Upper lobe of left lung (tissue), 6 donors: ENCODE measurements at regions not wholly inside any gene's neighbourhood (a gene's known extent, or its start where the extent isn't known, plus 50 kb on each side); places are given as distances from the start of the nearest gene placed in this dataset.

ENCODE experiments used
- ATAC-seq, 2 donors: fragments of 200-7000 bp; cut with Tn5 transposase; one replicate each; pipeline ENCODE4 v1.9.1; 2022; ENCODE audit warnings: mild to moderate bottlenecking in 2 of 2, moderate library complexity in 2 of 2; ENCODE audit not compliant: low FRiP score in 2 of 2
- DNase-seq, 2 donors: peaks; one replicate each; pipeline ENCODE4 v3.0.0-alpha.2; 2019 to 2020
- H3K27ac ChIP-seq, 4 donors: fragments of 200-600 bp; sonication (generic); one replicate each; pipeline ENCODE4 v1.5.1; 2016 to 2019
- H3K27me3 ChIP-seq, 4 donors: fragments of 200-600 bp; sonication (generic); one replicate each; pipeline ENCODE4 v1.5.1; 2017 to 2019
- H3K36me3 ChIP-seq, 4 donors: fragments of 200-600 bp; sonication (generic); one replicate each; pipeline ENCODE4 v1.5.1; 2016 to 2019
- H3K4me1 ChIP-seq, 4 donors: fragments of 200-600 bp; sonication (generic); one replicate each; pipeline ENCODE4 v1.5.1; 2018 to 2019
- H3K4me3 ChIP-seq, 4 donors: fragments of 200-600 bp; sonication (generic); one replicate each; pipeline ENCODE4 v1.5.1; 2017 to 2019; ENCODE audit warnings: mild to moderate bottlenecking in 2 of 4, moderate library complexity in 1 of 4
- H3K9me3 ChIP-seq, 4 donors: fragments of 200-600 bp; sonication (generic); one replicate each; pipeline ENCODE4 v1.5.1; 2018 to 2019
- CTCF ChIP-seq, 6 experiments: fragments of 450-650 bp in 4 of 6; fragments of 200-600 bp in 2 of 6; sonication (generic) in 2 of 6; IDR thresholded peaks; one replicate each; pipeline ENCODE4 v1.5.1; 2016 to 2019; ENCODE audit warnings: antibody characterized with exemption in 6 of 6
- EP300 ChIP-seq, 4 donors: sonication (generic); formaldehyde crosslinking; IDR thresholded peaks; one replicate each; pipeline ENCODE4 v1.5.1; 2017; ENCODE audit warnings: antibody characterized with exemption in 4 of 4, control low read depth in 2 of 4
- POLR2A ChIP-seq, 4 donors: fragments of 450-650 bp; IDR thresholded peaks; one replicate each; pipeline ENCODE4 v1.5.1; 2016 to 2017; ENCODE audit warnings: antibody characterized with exemption in 4 of 4, mild to moderate bottlenecking in 2 of 4
- POLR2AphosphoS5 ChIP-seq, 2 donors: sonication (generic); formaldehyde crosslinking; IDR thresholded peaks; one replicate each; pipeline ENCODE4 v1.5.1; 2017; ENCODE audit warnings: antibody characterized with exemption in 2 of 2
- WGBS, 2 donors: methylation state at CpG; one replicate each; pipeline ENCODE4 v1.1.5; 2017 to 2018; 5-methylcytosine and 5-hydroxymethylcytosine counted together
- donor health status: DM: no; HTN: no; CAD: no; lungs with moderate emphysema.
- donor health status: DM: no; HTN: yes; CAD: no; lungs with severe emphysema.

- 56 to 67% methylated on average over 8 of the region's 8 CpGs for WGBS, 2 donors
- H3K4me1 ChIP-seq = no peaks in the 10 kb centered on the region
- TF ChIP-seq POLR2AphosphoS5 (IDR thresholded peaks at IDR 0.05) = no peak
- TF ChIP-seq CTCF (IDR thresholded peaks at IDR 0.05) = no peak
- TF ChIP-seq POLR2A (IDR thresholded peaks at IDR 0.05) = no peak
- no peak for TF ChIP-seq EP300 (IDR thresholded peaks at IDR 0.05)
- no peak for DNase-seq
- H3K27ac ChIP-seq = no peak overlapping the region
- H3K9me3 ChIP-seq = no peaks in the 10 kb centered on the region
- H3K4me3 ChIP-seq = no peak overlapping the region
- H3K36me3 ChIP-seq = no peaks in the 10 kb centered on the region
- no peak for ATAC-seq
- H3K27me3 ChIP-seq = no peaks in the 10 kb centered on the region
Measured at GRCh38 chr6:10331334-10331968, 83.4 kb downstream of the TFAP2A start.

DNA sequence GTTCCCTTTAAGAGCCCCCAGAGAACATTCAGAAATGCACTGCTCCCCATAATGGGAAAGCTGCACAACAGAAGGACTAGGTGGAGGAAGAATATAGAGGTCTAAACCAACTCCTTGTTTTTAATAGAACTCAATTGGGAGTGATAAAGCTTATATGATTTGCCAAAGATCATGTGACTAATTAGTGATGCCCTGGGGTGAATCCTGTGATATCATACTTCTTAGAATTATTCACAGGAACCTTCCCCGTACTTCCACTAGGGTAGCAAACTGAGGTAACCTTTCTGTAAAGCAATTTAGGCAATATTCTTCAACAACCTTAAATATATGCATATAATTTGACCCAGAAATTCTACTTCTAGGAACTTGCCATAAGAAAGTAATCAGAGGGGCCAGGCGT lies 84.4 kb downstream of the TFAP2A start:
- 76 to 91% methylated on average over 2 of the region's 2 CpGs for WGBS, 2 donors

GRCh38 chr6:10323018-10323417 lies 91.9 kb downstream of the TFAP2A start:
- H3K27me3 ChIP-seq = no peaks in the 10 kb centered on the region
- 95 to 96% methylated on average over 2 of the region's 2 CpGs for WGBS, 2 donors
- no peaks in the 10 kb centered on the region for H3K4me1 ChIP-seq
- no peak overlapping the region for H3K4me3 ChIP-seq
- no peak overlapping the region for H3K27ac ChIP-seq
- DNase-seq (no peak), ATAC-seq (no peak)
- TF ChIP-seq CTCF (IDR thresholded peaks at IDR 0.05) (no peak), POLR2A (IDR thresholded peaks at IDR 0.05) (no peak), EP300 (IDR thresholded peaks at IDR 0.05) (no peak), POLR2AphosphoS5 (IDR thresholded peaks at IDR 0.05) (no peak)
- H3K36me3 ChIP-seq = no peaks in the 10 kb centered on the region
- H3K9me3 ChIP-seq = no peaks in the 10 kb centered on the region

More for the DNA sequence above, 84.4 kb downstream of the TFAP2A start:
- Histone ChIP-seq H3K27me3 (no peaks in the 10 kb centered on the region), H3K4me3 (no peak overlapping the region), H3K4me1 (no peaks in the 10 kb centered on the region), H3K27ac (no peak overlapping the region), H3K9me3 (no peaks in the 10 kb centered on the region), H3K36me3 (no peaks in the 10 kb centered on the region)
- DNase-seq (no peak), ATAC-seq (no peak)
- no peak for TF ChIP-seq POLR2AphosphoS5 (IDR thresholded peaks at IDR 0.05)
- no peak for TF ChIP-seq POLR2A (IDR thresholded peaks at IDR 0.05)
- no peak for TF ChIP-seq EP300 (IDR thresholded peaks at IDR 0.05)
- no peak for TF ChIP-seq CTCF (IDR thresholded peaks at IDR 0.05)

GRCh38 chr6:10320291-10320690 lies 94.6 kb downstream of the TFAP2A start:
- TF ChIP-seq POLR2AphosphoS5 (IDR thresholded peaks at IDR 0.05) (no peak), POLR2A (IDR thresholded peaks at IDR 0.05) (no peak), CTCF (IDR thresholded peaks at IDR 0.05) (no peak), EP300 (IDR thresholded peaks at IDR 0.05) (no peak)
- H3K4me1 ChIP-seq = no peaks in the 10 kb centered on the region
- 73 to 80% methylated on average over 6 of the region's 6 CpGs for WGBS, 2 donors
- no peaks in the 10 kb centered on the region for H3K36me3 ChIP-seq
- H3K9me3 ChIP-seq = no peaks in the 10 kb centered on the region
- no peak overlapping the region for H3K4me3 ChIP-seq
- ATAC-seq = no peak
- H3K27me3 ChIP-seq = no peaks in the 10 kb centered on the region
- no peak overlapping the region for H3K27ac ChIP-seq
- DNase-seq = no peak

DNA sequence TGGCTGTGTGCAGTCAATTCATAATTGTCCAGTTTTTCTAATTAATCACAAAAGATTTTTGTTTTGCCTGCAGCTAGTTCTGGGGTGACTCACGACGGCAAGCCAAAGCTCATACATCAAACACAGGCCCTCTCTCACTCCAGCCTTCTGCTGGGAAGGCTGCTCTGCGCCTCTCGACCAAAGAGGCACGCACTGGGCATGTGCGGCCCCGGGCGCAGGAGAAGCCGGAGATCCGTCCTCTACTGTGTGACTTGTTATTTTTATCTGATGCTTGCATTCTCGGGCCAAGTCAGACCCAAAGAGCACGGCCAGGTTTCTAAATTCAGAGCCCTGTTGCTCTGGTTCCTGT lies 98.5 kb downstream of the TFAP2A start:
- Histone ChIP-seq H3K9me3 (no peaks in the 10 kb centered on the region), H3K4me3 (no peak overlapping the region)
- peak in 1 of 2 donors; percentile 57 for ATAC-seq

More for the DNA sequence above, 98.5 kb downstream of the TFAP2A start:
- TF ChIP-seq CTCF (IDR thresholded peaks at IDR 0.05) = no peak
- TF ChIP-seq POLR2AphosphoS5 (IDR thresholded peaks at IDR 0.05) = no peak
- TF ChIP-seq EP300 (IDR thresholded peaks at IDR 0.05) = no peak
- 47 to 64% methylated on average over 12 of the region's 12 CpGs for WGBS, 2 donors
- DNase-seq = peak in 1 of 2 donors; percentile 51
- Histone ChIP-seq H3K27ac (no peak overlapping the region), H3K4me1 (no peaks in the 10 kb centered on the region), H3K27me3 (no peaks in the 10 kb centered on the region), H3K36me3 (no peaks in the 10 kb centered on the region)
